HG03025 (cell line): ENCODE measurements at regions not wholly inside any gene's neighbourhood (a gene's known extent, or its start where the extent isn't known, plus 50 kb on each side); places are given as distances from the start of the nearest gene placed in this dataset.
"Not testable (repeated sequence)": the region's sequence is repeated elsewhere in the genome, so short reads cannot be mapped to it uniquely, and the experiment has no call there.

Source experiments
- ATAC-seq: cut with Tn5 transposase; IDR thresholded peaks from one replicate; pipeline ENCODE4 v1.9.1; 2021; ENCODE audit warnings: mild to moderate bottlenecking, moderate library complexity; ENCODE audit not compliant: unreplicated experiment, low FRiP score

- no peak for ATAC-seq
These were observed 1589.5 kb upstream of the PIK3C3 start for GRCh38 chr18:40365526-40365925.

GRCh38 chr18:40360558-40360957, 1594.5 kb upstream of the PIK3C3 start:
- no peak for ATAC-seq

GRCh38 chr18:40357536-40357935, 1597.5 kb upstream of the PIK3C3 start:
- ATAC-seq: no peak

GRCh38 chr18:40356168-40356567, 1598.9 kb upstream of the PIK3C3 start:
- ATAC-seq: no peak

DNA sequence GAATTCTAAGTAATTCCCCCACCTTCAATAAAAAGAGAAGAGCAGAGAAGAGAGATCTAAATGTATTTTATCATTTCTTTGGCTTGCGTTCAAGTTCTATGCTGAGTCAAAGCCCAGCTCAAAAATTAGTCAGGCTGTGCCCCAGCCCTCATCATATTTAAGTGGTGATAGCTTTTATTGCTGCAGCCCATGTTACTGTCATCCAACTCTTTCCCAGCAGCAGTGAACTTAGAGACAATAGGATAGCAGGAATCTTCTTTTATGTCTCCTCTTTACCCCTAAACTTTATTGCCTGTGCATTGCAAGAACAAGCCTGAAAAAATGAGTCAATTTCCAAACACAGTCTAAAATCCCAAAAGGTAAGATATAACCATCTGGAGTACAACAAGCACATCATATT, 1599.3 kb upstream of the PIK3C3 start:
- ATAC-seq: no peak

- no peak for ATAC-seq
These were observed 1606.8 kb upstream of the PIK3C3 start for GRCh38 chr18:40348196-40348595.

- no peak for ATAC-seq
These were observed 1607.8 kb upstream of the PIK3C3 start for GRCh38 chr18:40347261-40347660.

- ATAC-seq: no peak
These were observed 1608.9 kb upstream of the PIK3C3 start for GRCh38 chr18:40346146-40346545.

DNA sequence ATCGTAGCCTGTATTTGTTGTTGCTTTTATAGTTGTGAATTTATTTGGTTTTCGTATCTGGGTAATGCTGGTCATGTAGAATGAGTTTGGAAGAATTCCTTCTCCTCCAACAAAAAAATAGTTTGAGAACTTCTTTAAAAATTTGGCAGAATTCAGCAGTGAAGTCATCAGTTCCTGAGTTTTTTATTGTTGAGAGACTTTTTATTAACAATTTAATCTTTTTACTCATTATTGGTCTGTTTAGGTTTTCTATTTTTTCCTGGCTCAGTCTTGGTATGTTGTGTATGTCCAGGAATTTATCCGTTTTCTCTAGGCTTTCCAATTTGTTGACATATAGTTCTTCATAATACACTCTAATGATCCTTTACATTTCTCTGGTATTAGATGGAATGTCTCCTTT, 1613.3 kb upstream of the PIK3C3 start:
- no peak for ATAC-seq

DNA sequence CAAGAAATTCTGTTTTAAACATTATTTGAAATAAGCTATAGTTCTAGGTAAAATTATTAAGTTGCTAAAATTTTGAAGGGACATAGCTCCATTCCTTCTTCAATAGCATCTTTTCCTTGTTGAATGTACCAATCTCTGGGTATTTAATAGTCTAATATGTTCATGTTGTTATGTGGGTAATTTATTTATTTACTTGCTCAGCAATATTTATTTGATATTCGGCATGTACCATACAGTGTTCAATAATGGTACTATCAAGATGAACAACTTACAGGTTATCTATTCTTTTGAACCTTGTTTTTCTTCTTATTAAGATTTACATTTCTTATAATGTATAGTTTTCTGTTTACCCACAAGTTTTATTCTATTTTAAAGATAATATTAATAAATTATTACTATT, 1616.8 kb upstream of the PIK3C3 start:
- ATAC-seq: no peak

GRCh38 chr18:40326985-40327384, 1628.0 kb upstream of the PIK3C3 start:
- ATAC-seq: no peak

- no peak for ATAC-seq
These were observed 1629.0 kb upstream of the PIK3C3 start for GRCh38 chr18:40325988-40326387.

DNA sequence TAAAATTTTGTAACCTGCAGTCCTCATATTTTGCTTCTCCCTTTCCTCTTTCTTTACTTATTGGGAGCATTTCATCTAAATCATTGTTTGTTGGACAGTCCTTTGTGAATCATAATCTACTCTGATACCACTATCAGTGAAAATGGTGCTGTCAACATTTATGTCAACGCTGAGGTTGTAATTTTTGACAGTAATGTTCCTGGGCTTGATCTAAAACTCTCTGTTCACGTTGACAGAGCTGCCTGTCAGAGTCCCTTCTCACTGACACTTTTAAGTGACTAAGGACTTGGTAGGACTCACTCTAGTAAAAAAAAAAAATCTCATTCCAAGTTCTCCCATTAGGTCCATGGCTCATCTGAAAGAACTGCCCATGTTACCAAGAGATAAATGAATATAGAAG, 1640.8 kb upstream of the PIK3C3 start:
- ATAC-seq: no peak

GRCh38 chr18:40313030-40313642, 1641.9 kb upstream of the PIK3C3 start:
- ATAC-seq: no peak

- no peak for ATAC-seq
These were observed 1647.4 kb upstream of the PIK3C3 start for GRCh38 chr18:40307627-40308026.

DNA sequence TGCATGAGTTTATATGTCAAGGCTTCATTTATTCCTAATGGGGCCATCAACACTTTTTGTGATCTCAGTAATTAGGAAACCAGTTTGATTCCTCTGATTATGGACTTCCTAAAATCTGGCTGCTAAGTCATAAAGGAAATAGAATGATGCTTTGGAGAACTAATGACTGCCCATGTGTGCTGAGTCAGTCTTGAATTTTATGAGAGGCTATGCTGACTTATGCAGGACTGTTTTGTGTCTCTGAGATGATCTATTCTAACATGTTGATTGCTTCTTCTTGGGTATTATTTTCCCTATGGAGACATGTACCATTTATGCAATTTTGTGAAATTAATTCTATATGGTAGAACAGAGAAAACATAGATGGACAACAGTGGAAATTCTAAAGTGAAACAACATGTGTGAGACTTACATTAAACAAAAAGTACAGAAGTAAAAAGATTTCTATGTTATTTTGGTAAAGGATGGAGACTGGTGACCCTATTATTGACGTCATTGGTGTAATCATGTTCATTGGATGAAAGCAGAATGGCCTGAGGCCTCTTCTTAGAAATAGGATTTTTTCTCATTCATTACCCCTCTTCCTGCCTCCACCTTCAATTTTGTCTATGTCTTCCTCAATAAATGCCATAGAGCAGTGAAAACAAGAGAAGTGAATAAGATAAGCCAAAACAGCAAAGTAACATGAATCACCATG, 1658.2 kb upstream of the PIK3C3 start:
- ATAC-seq: no peak

DNA sequence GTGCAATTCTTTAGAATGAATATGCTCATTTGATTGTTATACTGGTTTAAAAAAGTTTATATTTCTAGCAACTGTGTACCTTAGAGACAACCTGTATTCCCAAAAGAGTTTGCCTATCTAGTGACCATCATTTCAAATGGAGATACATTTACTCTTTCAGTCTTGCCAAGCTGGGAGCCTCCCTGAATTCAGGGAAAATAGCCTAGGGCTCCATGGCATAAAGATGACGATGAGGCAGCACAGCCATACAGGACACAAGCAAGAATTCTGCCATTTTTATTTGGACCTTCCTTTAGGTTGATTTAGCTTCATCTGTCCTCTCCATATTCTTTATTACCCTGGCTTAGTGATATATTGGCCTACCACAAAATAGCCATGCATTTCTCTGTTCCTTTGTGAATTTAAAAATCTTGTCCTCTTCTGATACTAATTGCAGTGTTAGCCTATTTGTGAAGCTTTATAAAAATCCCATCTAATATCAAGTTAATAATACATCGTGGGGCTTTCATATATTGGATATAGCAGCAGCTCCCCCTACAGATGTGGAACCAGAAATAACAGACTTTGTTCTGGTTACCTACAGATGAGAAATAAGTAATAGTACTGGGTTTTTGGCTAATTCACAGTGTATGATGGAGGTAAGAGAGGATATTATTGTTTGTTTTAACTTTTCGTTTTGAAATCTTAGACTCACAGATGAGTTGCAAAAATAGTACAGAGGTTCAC, 1661.9 kb upstream of the PIK3C3 start:
- ATAC-seq: no peak

DNA sequence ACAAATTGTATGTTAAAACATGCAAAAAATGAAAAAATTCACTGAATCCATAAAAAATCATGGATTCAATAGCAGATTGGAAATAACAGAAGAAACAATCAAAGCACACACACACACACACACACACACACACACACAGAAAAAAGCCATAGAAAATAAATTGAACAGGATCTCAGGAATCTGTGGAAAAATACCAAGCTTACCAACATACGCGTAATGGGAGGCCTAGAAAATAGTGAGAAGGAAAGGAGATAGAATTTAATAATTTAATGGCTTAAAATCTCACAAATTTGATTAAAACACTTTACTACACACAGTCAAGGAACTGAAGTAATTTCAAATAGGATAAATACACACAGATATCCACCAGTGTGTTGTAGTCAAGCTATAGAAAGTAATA, 1671.5 kb upstream of the PIK3C3 start:
- no peak for ATAC-seq

- ATAC-seq: not testable (repeated sequence)
These were observed 1673.7 kb upstream of the PIK3C3 start for GRCh38 chr18:40281356-40281755.

- ATAC-seq: no peak
These were observed 1680.3 kb upstream of the PIK3C3 start for GRCh38 chr18:40274618-40275196.

- no peak for ATAC-seq
These were observed 1682.3 kb upstream of the PIK3C3 start for GRCh38 chr18:40272630-40273231.
